HG03520 (cell line): ENCODE measurements at regions not wholly inside any gene's neighbourhood (a gene's known extent, or its start where the extent isn't known, plus 50 kb on each side); places are given as distances from the start of the nearest gene placed in this dataset.
A peak's percentile ranks its signal among the peaks of the same experiment; 100 is the strongest.
"Not testable (repeated sequence)": the region's sequence is repeated elsewhere in the genome, so short reads cannot be mapped to it uniquely, and the experiment has no call there.

Source experiments
- ATAC-seq: cut with Tn5 transposase; IDR thresholded peaks from one replicate; pipeline ENCODE4 v1.9.1; 2021; ENCODE audit warnings: mild to moderate bottlenecking, moderate library complexity; ENCODE audit not compliant: unreplicated experiment

- ATAC-seq, result no peak
These were observed 211.6 kb downstream of the CENPC start for GRCh38 chr4:67333664-67334063.

GRCh38 chr4:67332627-67333026 lies 212.7 kb downstream of the CENPC start:
- ATAC-seq, result peak; percentile 60

GRCh38 chr4:67328393-67328792 lies 216.9 kb downstream of the CENPC start:
- ATAC-seq, result no peak

- ATAC-seq, result no peak
These were observed 217.4 kb downstream of the CENPC start for GRCh38 chr4:67328018-67328278.

GRCh38 chr4:67327245-67328017 lies 217.9 kb downstream of the CENPC start:
- peak; percentile 98 for ATAC-seq

- no peak for ATAC-seq
These were observed 219.5 kb downstream of the CENPC start for GRCh38 chr4:67325791-67326190.

GRCh38 chr4:67320645-67321044 lies 224.7 kb downstream of the CENPC start:
- ATAC-seq, result no peak

- ATAC-seq, result not testable (repeated sequence)
These were observed 225.7 kb downstream of the CENPC start for GRCh38 chr4:67319607-67320006.

- not testable (repeated sequence) for ATAC-seq
These were observed 244.7 kb downstream of the CENPC start for GRCh38 chr4:67300497-67301185.

- no peak for ATAC-seq
These were observed 252.7 kb downstream of the CENPC start for GRCh38 chr4:67292636-67293035.

GRCh38 chr4:67292045-67292444 lies 253.3 kb downstream of the CENPC start:
- no peak for ATAC-seq

GRCh38 chr4:67291644-67292043 lies 253.7 kb downstream of the CENPC start:
- no peak for ATAC-seq

- peak; percentile 83 for ATAC-seq
These were observed 256.3 kb downstream of the CENPC start for GRCh38 chr4:67288964-67289363.

GRCh38 chr4:67286724-67287123 lies 258.6 kb downstream of the CENPC start:
- ATAC-seq, result no peak

- ATAC-seq, result no peak
These were observed 262.6 kb downstream of the CENPC start for GRCh38 chr4:67282749-67283148.

GRCh38 chr4:67275179-67275750 lies 270.0 kb downstream of the CENPC start:
- ATAC-seq, result no peak

- ATAC-seq, result not testable (repeated sequence)
These were observed 270.6 kb downstream of the CENPC start for GRCh38 chr4:67274671-67275070.

- no peak for ATAC-seq
These were observed 271.6 kb downstream of the CENPC start for GRCh38 chr4:67273666-67274065.

GRCh38 chr4:67261971-67262370 lies 283.3 kb downstream of the CENPC start:
- no peak for ATAC-seq

GRCh38 chr4:67256388-67257043 lies 288.8 kb downstream of the CENPC start:
- no peak for ATAC-seq

GRCh38 chr4:67250131-67250896 lies 295.0 kb downstream of the CENPC start:
- ATAC-seq, result no peak
